Cerebellar cortex (tissue), 1 donor: ENCODE measurements at regions not wholly inside any gene's neighbourhood (a gene's known extent, or its start where the extent isn't known, plus 50 kb on each side); places are given as distances from the start of the nearest gene placed in this dataset.

Experiments
- DNase-seq: peaks from one replicate; pipeline ENCODE4 v3.0.0-alpha.2; 2015; ENCODE audit warnings: low spot score

DNA sequence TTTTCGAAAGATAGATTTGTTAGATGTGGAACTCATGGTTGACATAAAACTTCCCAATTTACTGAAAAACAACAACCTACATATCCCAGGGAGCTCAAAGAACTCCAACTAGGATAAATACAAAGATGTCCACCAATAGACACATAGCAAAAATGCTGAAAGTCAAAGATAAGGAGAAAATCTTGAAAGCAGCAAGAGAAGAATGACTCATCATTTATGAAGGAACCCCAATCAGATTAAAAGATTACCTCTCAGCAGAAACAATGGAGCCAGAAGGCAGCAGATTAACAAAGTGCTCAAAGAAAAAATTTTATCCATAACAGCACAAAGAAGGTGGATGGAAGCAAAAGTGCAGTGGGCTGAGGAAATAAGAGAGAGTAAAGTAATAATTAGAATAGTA, 908.6 kb downstream of the SORCS3 start:
- no peak for DNase-seq

DNA sequence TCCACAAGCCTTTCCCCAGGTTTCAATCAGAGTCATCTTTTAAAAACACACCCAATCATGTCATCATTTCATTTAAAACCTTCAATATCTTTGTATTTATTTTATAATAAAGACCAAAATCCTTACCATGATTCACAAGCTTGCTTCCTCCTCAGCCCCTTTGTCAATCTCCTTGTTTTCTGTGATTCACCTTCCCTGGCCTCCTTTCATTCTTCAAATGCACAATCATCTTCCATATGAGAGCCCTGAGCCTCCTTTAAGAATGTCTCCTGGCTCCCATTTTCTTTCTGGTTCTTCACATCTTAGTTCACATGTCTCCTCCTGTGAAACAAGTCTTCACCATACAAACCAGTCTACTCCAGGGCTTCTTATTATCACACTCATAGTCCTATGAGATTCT, 904.0 kb downstream of the SORCS3 start:
- no peak for DNase-seq

DNA sequence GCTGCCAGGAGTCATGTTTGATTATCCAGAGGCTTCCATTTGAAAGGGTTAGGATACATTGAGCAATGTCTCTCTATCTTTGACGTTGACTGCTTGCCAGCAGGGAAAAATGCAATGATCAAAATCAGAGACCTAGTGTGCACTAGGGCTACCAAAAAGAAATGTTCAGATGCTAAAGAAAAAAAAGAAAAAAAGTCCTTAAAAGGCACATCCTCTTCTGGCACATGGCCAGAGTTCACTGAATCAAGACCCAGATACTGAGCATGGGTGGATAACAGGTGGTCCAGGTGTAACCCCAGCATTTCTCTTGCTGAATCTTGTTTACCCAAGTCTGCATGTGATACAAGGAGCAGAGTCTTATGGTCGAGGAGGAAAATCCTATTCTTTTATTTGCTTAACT, 899.3 kb downstream of the SORCS3 start:
- DNase-seq: no peak

DNA sequence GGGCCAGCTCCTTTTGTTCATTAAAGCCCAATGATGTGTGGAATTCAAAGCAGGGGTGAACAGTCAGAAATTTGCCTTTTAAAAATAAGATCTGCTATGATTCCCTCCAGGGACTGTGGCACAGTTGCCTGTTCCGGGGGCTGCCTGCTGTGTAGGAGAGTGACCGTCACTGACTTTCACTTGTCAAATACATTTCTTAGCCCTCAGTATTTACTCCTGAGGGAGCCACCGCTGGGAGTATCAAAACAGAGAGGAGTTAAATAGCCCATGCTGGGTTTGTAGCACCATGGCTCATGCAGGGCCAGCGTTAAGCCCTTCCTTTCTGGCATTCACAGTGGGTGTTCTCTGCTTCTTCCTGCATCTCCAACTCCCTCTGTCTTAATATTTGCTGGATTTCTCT, 897.8 kb downstream of the SORCS3 start:
- no peak for DNase-seq

DNA sequence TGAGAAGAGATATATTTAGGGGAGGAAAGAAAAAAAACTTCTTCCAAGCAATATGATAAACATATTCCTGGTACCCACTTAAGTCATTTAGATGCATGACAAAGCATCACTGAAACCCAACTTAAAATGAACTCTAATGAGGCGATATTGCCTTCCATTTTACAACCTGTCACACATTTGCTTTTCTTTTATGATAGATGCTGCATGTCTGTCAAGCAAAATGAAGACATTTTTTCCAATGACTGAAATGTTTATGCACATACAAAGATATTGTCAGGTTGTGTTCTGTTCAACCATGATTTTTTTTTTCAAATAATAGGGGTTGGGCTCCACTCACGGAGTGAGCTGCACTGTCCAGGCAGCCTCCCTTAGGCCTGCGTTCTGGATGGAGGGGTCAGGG, 894.4 kb downstream of the SORCS3 start:
- DNase-seq: no peak

DNA sequence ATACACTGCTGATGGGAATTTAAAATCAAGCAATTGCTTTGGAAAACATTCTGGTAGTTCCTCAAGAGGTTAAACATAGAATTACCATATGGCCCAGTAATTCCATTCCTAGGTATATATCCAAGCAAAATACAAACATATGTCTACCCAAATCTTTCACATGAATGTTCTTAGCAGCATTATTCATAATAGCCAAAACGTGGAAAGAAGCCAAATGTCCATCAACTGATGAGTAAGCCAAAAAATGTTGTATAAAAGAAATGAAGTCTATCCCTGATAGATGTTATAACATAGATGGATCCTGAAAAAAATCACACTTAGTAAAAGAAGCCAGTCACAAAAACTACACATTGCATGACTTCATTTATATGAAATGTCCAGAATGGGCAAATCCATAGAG, 893.0 kb downstream of the SORCS3 start:
- no peak for DNase-seq

DNA sequence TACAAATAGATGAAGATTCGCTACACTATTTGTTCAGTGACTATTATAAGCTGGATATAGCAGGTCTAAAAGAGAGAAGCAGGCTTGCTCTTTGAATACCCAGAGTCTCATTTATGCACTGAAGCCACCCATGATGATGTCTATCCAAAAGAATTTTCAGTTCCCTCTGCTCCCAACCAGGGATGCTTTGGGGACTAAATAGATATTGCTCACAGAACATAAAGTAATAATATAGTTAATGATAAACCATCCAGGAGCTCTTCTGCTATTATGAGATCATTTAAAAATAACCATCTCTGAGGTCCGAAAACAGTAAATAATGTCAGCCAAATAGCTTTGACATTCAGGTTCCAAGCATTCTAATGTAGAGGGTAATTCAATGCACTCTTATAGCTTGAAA, 875.4 kb downstream of the SORCS3 start:
- no peak for DNase-seq

DNA sequence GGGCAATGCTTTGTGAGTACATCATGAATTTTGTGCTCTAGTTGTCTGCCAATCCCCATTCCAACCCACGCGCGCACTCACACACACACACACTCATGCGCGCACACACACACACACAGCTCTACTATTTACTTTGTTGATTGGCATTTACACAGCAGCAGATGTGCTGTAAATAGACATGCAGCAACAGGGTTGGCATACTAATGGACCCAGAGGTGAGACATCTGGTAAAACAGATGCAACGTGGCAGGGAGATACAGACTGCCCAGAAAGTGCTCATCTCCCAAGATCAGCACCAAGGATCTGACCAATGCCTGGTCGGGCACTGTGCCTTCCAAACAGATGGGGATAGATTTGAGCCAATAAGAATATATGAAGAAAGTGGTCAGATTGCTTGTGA, 873.0 kb downstream of the SORCS3 start:
- no peak for DNase-seq

DNA sequence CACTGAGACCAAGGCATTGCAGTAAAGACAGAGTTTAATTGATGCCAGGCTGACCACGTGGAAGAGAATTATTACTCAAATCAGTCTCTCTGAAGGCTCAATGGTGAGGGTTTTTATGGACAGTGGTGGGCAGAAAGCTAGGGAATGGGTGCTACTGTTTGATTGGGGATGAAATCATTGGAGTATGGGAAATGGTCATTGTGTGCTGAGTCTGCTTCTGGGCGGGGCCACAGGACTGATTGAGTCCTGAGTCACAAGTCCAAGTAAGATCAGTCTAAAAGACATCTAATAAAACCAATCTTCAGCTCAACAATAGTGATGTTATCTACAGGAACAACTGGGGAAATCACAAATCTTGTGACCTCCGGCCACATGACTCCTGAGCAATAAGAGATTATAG, 868.4 kb downstream of the SORCS3 start:
- no peak for DNase-seq

DNA sequence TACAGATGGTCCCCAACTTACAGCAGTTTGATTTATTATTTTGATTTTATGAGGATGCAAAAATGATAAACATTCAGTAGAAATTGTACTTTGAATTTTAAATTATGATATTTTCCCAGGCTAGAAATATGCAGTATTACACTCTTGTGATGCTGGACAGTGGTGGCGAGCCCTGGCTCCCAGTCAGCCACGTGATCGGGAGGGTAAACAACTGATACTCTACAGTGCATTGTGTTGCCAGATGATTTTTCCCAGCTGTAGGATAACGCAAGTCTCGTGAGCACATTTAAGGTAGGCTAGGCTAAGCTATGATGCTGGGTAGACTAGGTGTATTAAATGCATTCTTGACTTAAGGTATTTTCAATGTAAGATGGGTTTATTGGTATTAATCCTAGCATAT, 865.2 kb downstream of the SORCS3 start:
- DNase-seq: no peak

DNA sequence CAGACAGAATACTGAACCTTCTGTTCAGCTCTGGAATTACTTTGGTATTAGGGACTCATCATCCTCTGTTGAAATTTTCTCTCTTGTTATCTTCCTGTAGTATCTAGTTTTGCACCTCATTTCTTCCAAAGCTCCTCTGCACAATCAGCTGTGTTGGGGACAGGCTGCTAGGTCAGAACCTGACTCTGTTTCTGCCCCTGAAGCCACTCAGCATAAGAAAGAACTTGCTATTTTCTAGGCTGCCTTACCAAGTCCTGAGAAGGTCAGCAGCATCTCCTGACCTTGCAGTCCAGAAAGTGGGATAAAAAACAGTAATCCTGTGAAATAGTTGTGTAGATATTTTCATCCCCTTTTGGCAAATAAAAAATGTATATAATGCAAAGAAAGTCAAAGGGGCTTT, 862.6 kb downstream of the SORCS3 start:
- DNase-seq: no peak

DNA sequence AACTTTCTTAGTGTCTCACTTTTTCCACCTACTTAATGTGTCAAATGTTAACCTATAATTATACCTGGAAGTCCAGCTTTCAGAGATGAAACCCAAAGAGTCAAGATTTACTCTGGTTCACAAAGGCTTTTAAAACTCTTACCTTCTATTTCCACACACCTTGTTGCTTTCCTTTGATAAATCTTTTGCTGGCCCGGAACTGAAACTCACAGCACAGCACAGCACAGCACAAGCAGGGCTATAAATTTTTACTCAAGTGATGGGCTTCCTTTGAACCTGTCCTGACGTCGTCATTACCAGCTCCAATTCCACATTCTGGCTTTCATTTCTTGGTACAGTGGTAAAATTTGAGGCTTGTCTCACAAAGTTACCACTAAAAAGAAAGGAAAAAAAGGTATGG, 861.0 kb downstream of the SORCS3 start:
- no peak for DNase-seq

DNA sequence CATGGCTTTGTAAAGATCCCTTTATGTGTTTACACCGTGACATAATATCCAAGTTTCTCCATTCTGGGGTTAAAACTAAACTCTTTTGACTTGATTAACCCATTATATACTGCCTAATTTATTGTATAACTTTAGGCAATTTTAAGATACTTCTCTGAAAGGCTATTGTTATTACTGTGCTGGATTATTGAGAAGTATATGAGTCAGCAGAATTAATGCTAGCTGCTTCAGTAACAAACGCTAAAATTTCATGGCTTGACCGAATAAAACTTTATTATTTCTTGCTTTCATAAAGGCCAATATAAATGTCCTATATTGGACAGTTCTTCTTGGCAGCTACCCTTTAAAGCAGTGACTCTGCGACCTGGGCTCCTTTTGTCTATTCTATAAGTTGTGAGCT, 853.9 kb downstream of the SORCS3 start:
- DNase-seq: no peak

DNA sequence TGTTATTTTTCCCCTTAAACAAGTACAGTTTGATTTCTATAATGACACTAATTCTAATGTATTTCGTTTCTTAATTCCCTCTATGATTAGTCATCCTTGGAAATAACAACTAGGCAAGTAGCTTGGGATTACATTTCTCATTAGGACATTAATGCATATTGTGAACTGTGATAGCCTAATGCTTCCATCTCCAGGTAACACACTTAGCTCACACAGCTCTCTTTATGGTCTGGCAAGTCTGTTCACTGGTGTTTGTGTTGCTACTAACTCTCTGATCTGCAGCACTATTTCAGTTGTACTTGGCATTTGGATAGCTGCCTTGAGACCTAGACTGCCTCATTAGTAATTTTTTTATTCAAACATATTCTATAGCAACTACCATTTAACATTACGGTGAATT, 853.2 kb downstream of the SORCS3 start:
- no peak for DNase-seq

DNA sequence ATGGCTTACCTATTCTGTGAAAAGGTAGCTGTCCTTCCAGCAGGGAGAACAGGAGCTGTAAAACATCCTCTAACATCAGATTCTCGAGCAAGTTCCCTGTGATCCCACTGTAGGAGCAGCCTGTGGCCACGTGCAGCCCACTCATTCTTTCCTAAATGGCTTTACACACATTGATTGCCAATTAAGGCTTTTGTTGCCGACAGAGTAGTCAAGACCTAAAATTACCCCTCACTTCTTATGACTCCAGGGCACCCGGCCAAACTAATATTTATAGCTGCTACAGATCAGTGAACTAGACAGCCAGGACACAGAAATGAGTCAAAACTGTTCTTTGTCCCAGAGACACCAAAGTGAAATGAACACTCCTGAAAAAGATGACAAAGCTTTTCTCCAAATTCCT, 832.1 kb downstream of the SORCS3 start:
- DNase-seq: no peak

DNA sequence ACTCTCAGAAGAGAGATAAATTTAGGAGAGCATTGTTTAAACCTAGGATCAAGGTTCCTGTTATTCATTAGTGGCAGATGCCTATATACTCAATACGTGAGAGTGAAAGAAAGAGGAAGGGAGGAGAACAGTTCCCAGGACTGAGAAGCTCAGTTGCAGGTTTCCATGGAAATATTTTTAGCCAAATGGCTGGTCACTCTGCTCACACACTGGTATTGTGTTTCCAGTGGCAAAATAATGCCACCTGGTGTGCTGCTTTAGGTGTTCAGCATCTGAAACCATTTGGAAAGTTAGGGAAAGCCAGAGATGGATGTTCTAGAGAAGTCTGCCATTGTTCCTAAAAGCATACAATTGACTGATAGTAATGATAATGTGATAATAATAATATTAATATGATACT, 827.7 kb downstream of the SORCS3 start:
- DNase-seq: no peak

DNA sequence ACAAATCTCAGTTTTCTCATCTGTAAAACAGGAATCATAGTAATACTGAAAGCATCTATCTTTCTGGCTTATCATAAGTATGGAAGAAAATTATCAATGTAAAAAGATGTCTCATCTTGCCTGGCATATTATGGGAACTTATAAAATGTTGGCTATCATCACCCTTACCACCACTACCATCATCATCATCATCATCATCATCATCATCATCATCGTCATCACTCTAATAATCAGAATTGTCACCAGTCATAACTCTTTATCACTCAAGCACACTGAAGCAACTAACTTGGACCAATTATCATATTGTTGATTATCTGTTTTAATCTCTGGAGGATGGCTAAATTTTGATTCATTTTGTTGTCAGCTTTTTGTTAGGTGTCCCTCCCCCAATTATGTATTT, 825.4 kb downstream of the SORCS3 start:
- no peak for DNase-seq

DNA sequence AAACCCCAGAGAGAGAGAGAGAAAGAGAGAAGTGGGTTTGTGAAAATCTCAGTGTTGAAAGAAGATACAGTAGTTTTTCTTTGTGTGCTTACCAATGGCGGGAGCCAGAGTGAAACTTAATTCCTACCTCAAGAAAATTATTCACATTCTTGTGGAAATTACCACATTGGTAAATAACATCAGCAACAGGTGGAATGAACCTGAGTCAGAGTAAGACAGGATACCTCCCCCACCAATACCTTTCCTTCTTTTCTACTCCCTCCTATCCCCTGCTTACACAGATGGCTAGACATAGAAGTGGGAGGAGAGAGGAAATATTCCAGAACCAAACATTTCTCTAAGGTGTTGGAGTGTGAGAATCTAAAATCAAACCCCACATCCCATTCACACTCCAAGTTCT, 793.9 kb downstream of the SORCS3 start:
- no peak for DNase-seq

DNA sequence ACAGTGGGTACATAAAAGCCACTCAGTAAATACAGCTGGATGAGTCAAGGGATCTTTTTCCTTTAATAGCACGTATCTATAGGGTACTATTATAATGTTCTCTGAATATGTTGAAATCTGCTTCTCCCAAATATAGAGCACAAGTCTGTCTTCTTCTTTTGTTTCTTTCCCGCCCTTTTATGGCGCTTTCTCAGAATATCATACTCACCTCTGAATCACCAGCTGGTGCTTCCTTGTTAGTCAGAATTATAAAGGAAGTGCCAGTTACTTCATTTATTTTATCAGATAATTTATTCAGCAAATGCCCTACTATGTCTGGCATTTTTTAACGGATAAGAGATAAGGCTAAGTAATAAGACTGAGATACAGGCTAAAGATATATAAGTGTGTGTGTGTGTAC, 772.9 kb downstream of the SORCS3 start:
- no peak for DNase-seq

DNA sequence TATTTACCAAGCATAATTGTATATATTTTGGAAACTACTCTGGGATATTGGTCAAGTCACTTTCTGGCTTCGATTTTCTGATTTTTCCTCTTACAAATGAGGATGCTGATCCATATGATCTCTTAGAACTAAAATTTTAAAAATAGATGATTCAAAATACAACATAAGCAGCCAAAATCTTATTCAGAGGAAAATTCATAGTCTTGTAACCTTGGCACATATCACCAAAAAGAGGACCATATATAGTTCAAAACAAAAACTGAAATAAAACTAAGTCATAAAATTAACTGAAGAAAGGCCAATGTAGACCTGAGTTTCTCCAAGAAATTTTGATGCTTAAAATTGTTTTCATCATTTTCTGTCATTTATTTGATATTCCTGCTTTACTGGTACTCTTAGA, 768.3 kb downstream of the SORCS3 start:
- no peak for DNase-seq

DNA sequence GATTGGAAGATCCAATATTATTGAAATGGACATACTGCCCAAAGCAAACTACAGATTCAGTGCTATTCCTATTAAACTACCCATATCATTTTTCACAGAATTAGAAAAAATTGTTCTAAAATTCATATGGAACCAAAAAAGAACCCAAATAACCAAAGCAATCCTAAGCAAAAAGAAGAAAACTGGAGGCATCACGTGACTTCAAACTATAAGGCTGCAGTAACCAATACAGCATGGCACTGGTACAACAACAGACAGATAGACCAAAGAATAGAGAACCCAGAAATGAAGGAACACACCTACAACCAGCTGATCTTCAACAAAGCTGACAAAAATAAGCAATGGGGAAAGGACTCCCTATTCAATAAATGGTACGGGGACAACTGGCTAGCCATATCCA, 765.4 kb downstream of the SORCS3 start:
- no peak for DNase-seq

DNA sequence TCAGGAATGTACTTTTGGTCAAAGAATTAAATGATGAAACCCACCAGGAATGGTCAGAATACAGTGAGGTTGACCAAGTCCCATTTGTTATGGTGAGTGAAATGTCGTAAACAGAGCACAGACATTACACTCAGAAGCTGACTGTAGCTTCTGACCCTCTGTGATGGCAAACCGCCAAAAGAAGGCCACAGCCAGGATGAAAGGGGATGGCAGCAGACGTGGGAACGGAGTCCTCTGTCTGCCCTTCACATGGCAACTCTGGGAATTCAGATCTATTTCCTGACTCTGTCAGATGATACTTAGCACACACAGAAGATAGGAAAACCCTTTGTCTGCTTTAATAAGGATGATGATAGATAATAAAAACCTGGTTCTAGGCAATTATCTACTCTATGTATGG, 757.1 kb downstream of the SORCS3 start:
- DNase-seq: no peak

DNA sequence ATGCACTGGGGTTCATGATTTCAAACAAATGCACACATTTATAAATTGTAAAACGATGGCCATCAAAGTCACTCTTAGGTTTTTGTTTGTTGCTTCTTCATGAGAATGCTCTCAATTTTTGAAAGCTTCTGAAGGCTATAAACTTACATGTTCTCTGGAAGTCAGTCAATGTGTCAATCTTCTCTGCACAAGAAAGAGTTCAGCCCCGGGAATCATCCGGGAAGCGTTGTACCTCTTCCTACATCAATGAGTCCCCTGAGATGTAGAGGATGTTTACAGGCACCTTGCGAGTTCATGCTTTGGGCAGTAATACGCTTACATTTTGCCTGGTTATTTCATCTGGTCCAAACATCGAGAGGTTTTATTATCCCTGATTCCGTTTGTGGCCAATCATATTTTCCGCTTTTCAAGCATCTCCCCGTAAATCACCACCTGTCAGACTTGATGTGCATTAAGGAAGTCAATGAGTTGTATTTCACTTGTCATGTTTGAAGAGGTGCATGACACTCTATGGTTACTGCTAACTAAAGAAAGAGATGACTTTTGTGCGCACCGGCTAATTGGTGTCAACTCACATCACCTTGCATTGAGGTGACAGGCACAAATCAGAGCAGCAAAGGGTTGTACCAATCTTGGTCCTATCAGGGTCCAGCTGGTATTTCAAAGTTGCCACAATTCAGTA, 750.7 kb downstream of the SORCS3 start:
- no peak for DNase-seq

DNA sequence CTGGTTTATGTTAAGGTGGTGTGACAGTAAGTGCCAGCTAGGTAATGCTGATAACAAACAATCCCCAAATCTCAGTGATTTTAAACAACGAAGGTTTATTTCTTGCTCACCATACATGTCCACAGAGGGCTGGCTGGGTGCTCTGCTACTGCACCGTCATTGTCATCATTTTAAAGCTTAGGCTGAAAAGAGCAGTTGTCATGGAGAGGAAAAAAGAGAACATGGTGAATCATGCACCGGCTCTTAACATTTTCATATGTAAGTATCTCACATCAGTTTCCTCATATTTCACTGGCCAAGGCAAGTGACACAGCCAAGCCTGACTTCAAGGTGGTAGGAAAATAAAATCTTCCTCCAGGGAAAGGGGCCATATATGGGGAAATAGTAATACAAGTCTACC, 746.9 kb downstream of the SORCS3 start:
- DNase-seq: no peak

DNA sequence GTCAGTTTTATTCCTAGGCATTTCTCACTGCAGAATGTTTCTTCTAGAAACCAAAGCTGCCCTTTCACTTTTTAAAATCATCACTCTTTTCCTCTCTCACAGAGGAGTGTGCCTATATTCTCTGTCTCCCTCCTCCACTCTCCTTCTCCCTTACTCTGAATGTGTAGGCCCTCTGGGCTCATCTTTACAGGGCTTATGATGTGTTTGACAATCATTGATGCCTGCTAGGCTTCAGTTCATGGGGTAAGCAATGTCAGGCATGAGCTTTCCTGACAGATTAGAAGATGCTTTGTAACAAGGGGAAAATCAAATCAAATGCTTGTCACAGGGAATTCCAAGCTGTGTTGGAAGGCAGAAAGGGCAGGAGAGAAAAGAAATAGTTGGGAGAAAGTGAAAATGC, 742.9 kb downstream of the SORCS3 start:
- DNase-seq: no peak
